NT2/D1 (cell line): ENCODE measurements at regions not wholly inside any gene's neighbourhood (a gene's known extent, or its start where the extent isn't known, plus 50 kb on each side); places are given as distances from the start of the nearest gene placed in this dataset.
"Not testable (repeated sequence)": the region's sequence is repeated elsewhere in the genome, so short reads cannot be mapped to it uniquely, and the experiment has no call there.

Experiments used
- DNase-seq: peaks from one replicate; pipeline ENCODE4 v3.0.0-alpha.2; 2011; ENCODE audit warnings: low read depth, low spot score
- H3K27me3 ChIP-seq: 2 replicates; pipeline ENCODE4 v1.6.0; 2011; ENCODE audit warnings: mild to moderate bottlenecking; ENCODE audit not compliant: insufficient read length, insufficient read depth
- H3K36me3 ChIP-seq: 2 replicates; pipeline ENCODE4 v1.6.1; 2011; ENCODE audit warnings: mild to moderate bottlenecking, low read length, mixed read lengths; ENCODE audit not compliant: insufficient read depth, insufficient read length
- H3K4me1 ChIP-seq: 2 replicates; pipeline ENCODE4 v1.5.1; 2011; ENCODE audit not compliant: insufficient read depth, insufficient read length
- H3K4me3 ChIP-seq: 2 replicates; pipeline ENCODE4 v1.5.1; 2011; ENCODE audit warnings: low read depth; ENCODE audit not compliant: insufficient read length
- H3K9ac ChIP-seq: 2 replicates; pipeline ENCODE4 v1.6.0; 2011; ENCODE audit warnings: low read depth; ENCODE audit not compliant: insufficient read length
- H3K9me3 ChIP-seq: 2 replicates; pipeline ENCODE4 v1.5.1; 2011; ENCODE audit warnings: mild to moderate bottlenecking, low read length; ENCODE audit not compliant: insufficient read depth
- SUZ12 ChIP-seq: IDR thresholded peaks from 2 replicates; pipeline ENCODE4 v1.6.1; 2011; ENCODE audit not compliant: insufficient read length, insufficient read depth; ENCODE audit errors: extremely low read depth
- YY1 ChIP-seq: IDR thresholded peaks from 2 replicates; pipeline ENCODE4 v1.6.1; 2011; ENCODE audit not compliant: insufficient read length, insufficient read depth
- ZNF274 ChIP-seq: IDR thresholded peaks from 2 replicates; pipeline ENCODE4 v1.6.1; 2011; ENCODE audit warnings: mild to moderate bottlenecking, low read depth, low read length

- no peak overlapping the region for H3K9ac ChIP-seq
- no peak overlapping the region for H3K4me3 ChIP-seq
- H3K4me1 ChIP-seq: no peaks in the 10 kb centered on the region
- DNase-seq: no peak
- TF ChIP-seq ZNF274 (no peak), YY1 (no peak), SUZ12 (no peak)
- no peaks in the 10 kb centered on the region for H3K36me3 ChIP-seq
- H3K9me3 ChIP-seq: no peaks in the 10 kb centered on the region
- H3K27me3 ChIP-seq: no peaks in the 10 kb centered on the region
Observed at GRCh38 chr5:155154973-155155372, 141.4 kb downstream of the KIF4B start.

- H3K4me3 ChIP-seq, H3K9ac ChIP-seq, H3K9me3 ChIP-seq, H3K36me3 ChIP-seq, H3K27me3 ChIP-seq, H3K4me1 ChIP-seq: not testable (repeated sequence)
- DNase-seq: peak; percentile 23
Observed at GRCh38 chr5:155163084-155163483, 149.5 kb downstream of the KIF4B start.

- no peaks in the 10 kb centered on the region for H3K27me3 ChIP-seq
- H3K9ac ChIP-seq: no peak overlapping the region
- no peak overlapping the region for H3K4me3 ChIP-seq
- H3K4me1 ChIP-seq: no peaks in the 10 kb centered on the region
- no peaks in the 10 kb centered on the region for H3K36me3 ChIP-seq
- TF ChIP-seq YY1: no peak
- no peak for TF ChIP-seq SUZ12
- no peak for TF ChIP-seq ZNF274
- no peak for DNase-seq
- peaks cover 10% of the 10 kb centered on the region; the same call in 1 of the 2 replicates for H3K9me3 ChIP-seq
Observed at GRCh38 chr5:155167736-155168135, 154.2 kb downstream of the KIF4B start.

GRCh38 chr5:155181542-155181941 lies 168.0 kb downstream of the KIF4B start:
- Histone ChIP-seq H3K36me3 (no peaks in the 10 kb centered on the region), H3K9me3 (peaks cover 13% of the 10 kb centered on the region; the same call in 1 of the 2 replicates), H3K27me3 (no peaks in the 10 kb centered on the region), H3K4me1 (no peaks in the 10 kb centered on the region), H3K9ac (no peak overlapping the region), H3K4me3 (no peak overlapping the region)
- no peak for DNase-seq
- TF ChIP-seq YY1: no peak
- TF ChIP-seq SUZ12: no peak
- no peak for TF ChIP-seq ZNF274

- Histone ChIP-seq H3K36me3 (no peaks in the 10 kb centered on the region), H3K4me3 (no peak overlapping the region), H3K9me3 (peaks cover 9% of the 10 kb centered on the region; the same call in 1 of the 2 replicates), H3K9ac (no peak overlapping the region), H3K27me3 (no peaks in the 10 kb centered on the region), H3K4me1 (no peaks in the 10 kb centered on the region)
- TF ChIP-seq YY1: no peak
- TF ChIP-seq SUZ12: no peak
- no peak for TF ChIP-seq ZNF274
- peak; percentile 28 for DNase-seq
Observed at GRCh38 chr5:155189476-155189875, 175.9 kb downstream of the KIF4B start.

- no peak overlapping the region for H3K9ac ChIP-seq
- TF ChIP-seq YY1 (no peak), ZNF274 (no peak), SUZ12 (no peak)
- no peaks in the 10 kb centered on the region for H3K36me3 ChIP-seq
- H3K4me3 ChIP-seq: no peak overlapping the region
- H3K9me3 ChIP-seq: 0 out of 2 replicates have a peak, but pooled peaks cover 4% of the 10 kb centered on the region
- H3K27me3 ChIP-seq: no peaks in the 10 kb centered on the region
- no peak for DNase-seq
- H3K4me1 ChIP-seq: no peaks in the 10 kb centered on the region
Observed at GRCh38 chr5:155189981-155190380, 176.4 kb downstream of the KIF4B start.

- DNase-seq: peak; percentile 16
- no peak overlapping the region for H3K9ac ChIP-seq
- no peaks in the 10 kb centered on the region for H3K27me3 ChIP-seq
- H3K4me3 ChIP-seq: no peak overlapping the region
- H3K4me1 ChIP-seq: no peaks in the 10 kb centered on the region
- H3K9me3 ChIP-seq: no peaks in the 10 kb centered on the region
- TF ChIP-seq ZNF274 (no peak), YY1 (no peak), SUZ12 (no peak)
- no peaks in the 10 kb centered on the region for H3K36me3 ChIP-seq
Observed at GRCh38 chr5:155193029-155193428, 179.5 kb downstream of the KIF4B start.

- H3K9ac ChIP-seq: no peak overlapping the region
- 0 out of 2 replicates have a peak, but pooled peaks cover under 1% of the 10 kb centered on the region for H3K9me3 ChIP-seq
- DNase-seq: no peak
- no peaks in the 10 kb centered on the region for H3K4me1 ChIP-seq
- TF ChIP-seq SUZ12 (no peak), ZNF274 (no peak), YY1 (no peak)
- H3K4me3 ChIP-seq: no peak overlapping the region
- H3K27me3 ChIP-seq: no peaks in the 10 kb centered on the region
- no peaks in the 10 kb centered on the region for H3K36me3 ChIP-seq
Observed at GRCh38 chr5:155193483-155194107, 180.0 kb downstream of the KIF4B start.
